Stromal cell of bone marrow (primary cell): ENCODE measurements at regions not wholly inside any gene's neighbourhood (a gene's known extent, or its start where the extent isn't known, plus 50 kb on each side); places are given as distances from the start of the nearest gene placed in this dataset.

Experiments used
- DNase-seq: peaks from one replicate; pipeline ENCODE4 v3.0.0-alpha.2; 2012; ENCODE audit warnings: low read depth

- DNase-seq: no peak
These were observed 148.9 kb downstream of the RMI1 start for GRCh38 chr9:84129529-84129928.

DNA sequence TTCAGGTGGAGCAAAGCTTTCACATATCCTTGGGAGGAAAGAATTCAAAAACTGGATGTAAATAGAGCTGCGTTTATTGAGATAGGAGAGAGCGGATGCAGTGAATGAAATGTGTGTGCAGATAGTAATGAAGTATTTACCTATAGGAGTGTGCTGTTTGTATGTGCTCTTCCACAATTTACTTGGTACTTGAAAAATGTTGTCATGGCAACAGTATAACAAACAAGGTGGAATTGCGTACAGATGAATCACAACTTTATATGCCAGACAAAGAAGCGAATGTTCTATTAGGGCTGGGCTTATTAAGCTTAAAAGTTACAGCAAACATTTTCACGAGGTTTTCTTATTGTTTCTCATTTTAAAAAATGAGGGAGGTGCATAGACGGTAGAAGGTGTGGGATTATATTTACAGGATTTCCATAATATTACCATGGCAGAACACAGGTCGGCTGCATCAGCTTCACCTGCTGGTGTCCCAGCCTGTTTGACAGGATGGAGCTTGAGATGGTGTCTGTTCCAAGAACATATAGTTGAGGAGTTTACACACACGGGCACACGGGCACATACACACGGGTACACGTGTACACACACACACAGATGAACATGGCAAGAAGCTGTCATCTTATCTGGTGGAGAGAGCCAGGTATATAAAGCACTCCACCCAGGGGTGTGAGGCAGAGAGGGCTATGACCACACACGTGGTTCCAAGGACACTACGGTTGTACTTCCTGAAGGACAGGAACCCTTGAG is 155.7 kb downstream of the RMI1 start:
- DNase-seq: no peak

- no peak for DNase-seq
These were observed 157.4 kb downstream of the RMI1 start for GRCh38 chr9:84137968-84138367.

- DNase-seq: no peak
These were observed 157.9 kb downstream of the RMI1 start for GRCh38 chr9:84138541-84138940.

GRCh38 chr9:84139296-84140070 is 158.9 kb downstream of the RMI1 start:
- peak; percentile 60 for DNase-seq

- DNase-seq: no peak
These were observed 160.0 kb downstream of the RMI1 start for GRCh38 chr9:84140535-84141101.

- no peak for DNase-seq
These were observed 161.3 kb downstream of the RMI1 start for GRCh38 chr9:84141741-84142370.

- no peak for DNase-seq
These were observed 164.4 kb downstream of the RMI1 start for GRCh38 chr9:84145031-84145430.

DNA sequence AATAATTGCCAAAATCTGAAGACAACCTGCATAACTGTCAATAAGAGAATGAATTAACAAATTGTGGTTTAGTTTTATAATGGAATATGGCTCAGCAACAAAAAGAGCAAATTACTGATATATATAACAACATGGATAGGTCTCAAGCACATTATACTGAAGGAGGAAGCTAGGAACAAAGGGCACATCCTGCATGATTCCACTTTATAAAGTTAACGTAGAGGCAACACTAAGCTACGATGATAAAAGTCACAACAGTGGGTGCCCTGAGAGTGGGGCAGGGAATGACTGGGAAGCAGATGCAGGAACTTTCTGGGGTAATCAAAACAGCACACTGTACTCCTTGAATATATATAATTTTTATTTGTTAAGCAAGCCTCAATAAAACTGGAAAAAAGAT is 165.2 kb downstream of the RMI1 start:
- DNase-seq: no peak

DNA sequence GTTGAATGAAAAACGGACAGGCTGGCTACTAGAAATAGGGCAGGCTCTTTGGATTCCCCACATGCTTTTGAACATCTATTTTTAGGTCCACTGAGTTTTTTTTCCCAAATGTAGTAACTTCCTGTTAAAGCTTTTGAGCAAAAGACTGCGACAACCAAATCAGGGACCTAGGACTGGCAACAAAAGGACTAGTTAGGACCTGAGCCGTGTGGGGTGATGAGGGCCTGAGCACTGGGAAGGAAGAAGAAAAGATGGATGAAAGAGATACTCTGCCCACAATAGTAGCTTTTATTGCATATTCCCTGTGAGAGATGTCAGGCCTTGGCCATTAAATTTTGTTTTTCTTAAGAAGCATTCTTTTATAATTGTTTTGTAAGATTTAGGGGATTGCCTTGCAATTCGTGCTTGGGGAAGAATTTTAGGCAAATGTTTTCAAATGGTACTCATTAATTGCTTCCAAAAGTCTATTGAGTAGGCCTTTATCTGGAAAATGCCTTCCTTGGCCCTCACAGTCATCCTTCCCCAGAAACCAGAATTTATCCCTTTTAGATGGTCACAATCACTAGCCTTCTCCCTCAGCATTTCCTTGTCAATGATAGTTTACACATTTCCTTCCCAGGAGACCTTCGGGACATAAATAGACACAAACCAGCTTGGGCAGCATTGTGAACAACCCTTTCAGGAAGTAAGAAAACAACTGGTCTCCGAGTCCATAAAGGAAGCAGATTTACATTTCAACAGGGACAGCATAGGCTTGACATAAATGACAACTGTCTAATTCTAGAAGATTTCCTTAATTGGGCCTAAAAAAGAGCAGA is 166.5 kb downstream of the RMI1 start:
- DNase-seq: no peak

DNA sequence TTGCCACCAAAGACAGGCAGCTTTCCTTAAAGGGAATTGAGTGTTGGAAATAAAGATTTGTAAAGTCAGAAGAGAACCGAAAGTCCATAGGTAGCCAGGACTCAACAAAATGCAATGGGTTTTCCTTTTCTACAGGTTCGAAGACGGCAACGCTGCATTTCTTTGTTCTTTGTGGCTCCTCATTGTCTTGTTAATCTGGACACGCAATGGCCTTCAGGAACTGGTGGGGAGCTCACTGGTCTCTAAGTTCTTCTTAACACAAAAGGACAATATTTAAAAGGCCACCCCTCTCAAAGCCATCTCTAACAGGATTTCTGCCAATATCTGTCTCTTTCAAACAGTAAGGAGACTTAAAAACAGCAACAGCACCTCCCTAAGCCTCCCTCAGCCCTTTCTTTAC is 170.6 kb downstream of the RMI1 start:
- no peak for DNase-seq

GRCh38 chr9:84151640-84152039 is 171.0 kb downstream of the RMI1 start:
- no peak for DNase-seq

GRCh38 chr9:84152204-84152603 is 171.6 kb downstream of the RMI1 start:
- no peak for DNase-seq

- DNase-seq: no peak
These were observed 173.3 kb downstream of the RMI1 start for GRCh38 chr9:84153885-84154284.

- peak; percentile 17 for DNase-seq
These were observed 173.7 kb downstream of the RMI1 start for GRCh38 chr9:84154320-84154719.

- DNase-seq: no peak
These were observed 177.4 kb downstream of the SLC28A3 start for GRCh38 chr9:84163052-84163650.

GRCh38 chr9:84166891-84167290 is 173.7 kb downstream of the SLC28A3 start:
- no peak for DNase-seq

DNA sequence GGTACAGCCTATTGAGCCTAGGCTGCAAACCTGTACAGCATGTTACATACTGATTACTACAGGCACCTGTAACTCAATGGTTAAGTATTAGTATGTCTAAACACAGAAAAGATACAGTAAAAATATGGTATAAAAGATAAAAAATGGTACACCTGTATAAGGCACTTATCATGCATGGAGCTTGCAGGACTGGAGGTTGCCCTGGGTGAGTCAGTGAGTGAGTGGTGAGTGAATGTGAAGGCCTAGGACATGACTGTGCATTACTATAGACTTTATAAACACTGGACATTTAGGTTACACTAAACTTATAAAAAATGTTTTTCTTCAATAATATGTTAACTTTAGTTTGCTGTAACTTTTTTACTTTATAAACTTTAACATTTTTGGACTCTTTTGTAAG is 171.3 kb downstream of the SLC28A3 start:
- no peak for DNase-seq

- peak; percentile 73 for DNase-seq
These were observed 169.9 kb downstream of the SLC28A3 start for GRCh38 chr9:84170521-84171141.

DNA sequence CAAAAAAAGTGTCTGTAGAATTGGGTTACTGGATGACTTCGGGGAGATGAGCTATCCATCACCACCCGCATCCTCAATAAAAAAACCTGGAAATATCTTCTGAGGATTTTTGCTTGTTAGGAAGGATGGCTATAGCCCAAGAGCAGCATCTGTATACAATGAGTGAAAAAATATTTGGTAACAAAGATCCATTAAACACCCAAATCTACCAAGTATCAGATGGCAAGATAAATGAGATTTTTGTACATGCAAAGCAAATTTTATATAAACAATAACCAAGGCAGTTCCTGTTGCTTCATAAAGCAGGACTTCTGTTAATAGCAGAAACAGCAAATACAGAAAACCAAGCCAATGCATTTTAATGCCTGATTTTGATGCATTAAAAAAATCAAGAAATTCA is 166.6 kb downstream of the SLC28A3 start:
- no peak for DNase-seq

DNA sequence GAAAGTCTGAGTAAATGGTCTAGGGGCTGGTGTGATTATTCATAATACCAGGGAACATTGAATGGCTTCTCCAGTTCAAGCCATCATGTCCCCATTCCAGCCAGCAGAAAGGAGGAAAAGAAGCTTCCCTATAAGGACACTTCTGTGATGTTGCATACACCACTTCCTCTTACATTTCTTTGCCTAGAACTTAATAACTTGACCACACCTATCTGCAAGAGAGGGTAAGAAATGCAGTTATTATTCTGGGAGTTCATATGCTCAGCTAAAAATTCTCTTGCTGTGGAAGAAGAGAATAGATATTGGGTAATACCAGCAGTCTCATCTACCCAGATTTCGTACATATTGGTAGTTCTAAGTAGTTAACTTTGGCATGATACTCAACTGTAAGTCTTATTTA is 166.1 kb downstream of the SLC28A3 start:
- DNase-seq: no peak
